ENCODE measurements at regions not wholly inside any gene's neighbourhood (a gene's known extent, or its start where the extent isn't known, plus 50 kb on each side); places are given as distances from the start of the nearest gene placed in this dataset.

GRCh38 chr5:122541388-122541787, 229.4 kb downstream of the SNCAIP start:
- TF ChIP-seq, protein P1, sequence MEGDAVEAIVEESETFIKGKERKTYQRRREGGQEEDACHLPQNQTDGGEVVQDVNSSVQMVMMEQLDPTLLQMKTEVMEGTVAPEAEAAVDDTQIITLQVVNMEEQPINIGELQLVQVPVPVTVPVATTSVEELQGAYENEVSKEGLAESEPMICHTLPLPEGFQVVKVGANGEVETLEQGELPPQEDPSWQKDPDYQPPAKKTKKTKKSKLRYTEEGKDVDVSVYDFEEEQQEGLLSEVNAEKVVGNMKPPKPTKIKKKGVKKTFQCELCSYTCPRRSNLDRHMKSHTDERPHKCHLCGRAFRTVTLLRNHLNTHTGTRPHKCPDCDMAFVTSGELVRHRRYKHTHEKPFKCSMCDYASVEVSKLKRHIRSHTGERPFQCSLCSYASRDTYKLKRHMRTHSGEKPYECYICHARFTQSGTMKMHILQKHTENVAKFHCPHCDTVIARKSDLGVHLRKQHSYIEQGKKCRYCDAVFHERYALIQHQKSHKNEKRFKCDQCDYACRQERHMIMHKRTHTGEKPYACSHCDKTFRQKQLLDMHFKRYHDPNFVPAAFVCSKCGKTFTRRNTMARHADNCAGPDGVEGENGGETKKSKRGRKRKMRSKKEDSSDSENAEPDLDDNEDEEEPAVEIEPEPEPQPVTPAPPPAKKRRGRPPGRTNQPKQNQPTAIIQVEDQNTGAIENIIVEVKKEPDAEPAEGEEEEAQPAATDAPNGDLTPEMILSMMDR (IDR thresholded peaks at IDR 0.05 in 2 of 3, conservative IDR thresholded peaks at IDR 0.05 in 1 of 3; ENCODE audit: borderline replicate concordance in 1 of 3, insufficient read depth in 1 of 3, low read depth in 2 of 3, low read length in 2 of 3), result no peak
- TF ChIP-seq ZFX (IDR thresholded peaks at IDR 0.05) (no peak), POLR2A (IDR thresholded peaks at IDR 0.05; ENCODE audit: borderline replicate concordance, extremely low read depth, insufficient read depth, insufficient read length) (no peak), SIN3A (IDR thresholded peaks at IDR 0.05; ENCODE audit: low read depth) (no peak), EZH2phosphoT487 (IDR thresholded peaks at IDR 0.05; ENCODE audit: borderline replicate concordance) (no peak)
- TF ChIP-seq, protein P2, sequence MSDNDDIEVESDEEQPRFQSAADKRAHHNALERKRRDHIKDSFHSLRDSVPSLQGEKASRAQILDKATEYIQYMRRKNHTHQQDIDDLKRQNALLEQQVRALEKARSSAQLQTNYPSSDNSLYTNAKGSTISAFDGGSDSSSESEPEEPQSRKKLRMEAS (IDR thresholded peaks at IDR 0.05), result no peak
